Liver (tissue), 8 donors: ENCODE measurements at regions not wholly inside any gene's neighbourhood (a gene's known extent, or its start where the extent isn't known, plus 50 kb on each side); places are given as distances from the start of the nearest gene placed in this dataset.

Source experiments
- DNase-seq: peaks from one replicate; pipeline ENCODE4 v3.0.0-alpha.2; 2017; ENCODE audit warnings: low spot score
- H3K27ac ChIP-seq, 2 donors: one replicate each; pipeline ENCODE4 v1.7.0; 2013; ENCODE audit warnings: inconsistent platforms in 2 of 2, low read length in 2 of 2, control low read depth in 1 of 2, low read depth in 1 of 2, mild to moderate bottlenecking in 1 of 2
- H3K27me3 ChIP-seq, 4 donors: one replicate each; pipeline versions ENCODE4 v1.6.1 to v1.7.0; 2013; ENCODE audit warnings: low read length in 3 of 4, inconsistent platforms in 1 of 4, mild to moderate bottlenecking in 1 of 4, moderate library complexity in 1 of 4; ENCODE audit not compliant: control insufficient read depth in 4 of 4, insufficient read depth in 4 of 4
- H3K36me3 ChIP-seq, 4 donors: one replicate each; pipeline versions ENCODE4 v1.6.1 to v1.7.0; 2013; ENCODE audit warnings: low read length in 3 of 4, mild to moderate bottlenecking in 3 of 4, low read depth in 1 of 4, moderate library complexity in 1 of 4; ENCODE audit not compliant: control insufficient read depth in 4 of 4, insufficient read depth in 3 of 4
- H3K4me1 ChIP-seq, 4 donors: one replicate each; pipeline versions ENCODE4 v1.6.1 to v1.7.0; 2013; ENCODE audit warnings: low read length in 3 of 4, mild to moderate bottlenecking in 3 of 4, moderate library complexity in 1 of 4; ENCODE audit not compliant: control insufficient read depth in 4 of 4, insufficient read depth in 4 of 4
- H3K4me3 ChIP-seq, 3 donors: one replicate each; pipeline versions ENCODE4 v1.6.1 to v1.7.0; 2013; ENCODE audit warnings: low read length in 3 of 3, control low read depth in 1 of 3, low read depth in 1 of 3, mild to moderate bottlenecking in 1 of 3
- H3K9ac ChIP-seq, 2 donors: one replicate each; pipeline ENCODE4 v1.7.0; 2013; ENCODE audit warnings: low read length in 2 of 2, mild to moderate bottlenecking in 2 of 2, moderate library complexity in 2 of 2, control low read depth in 1 of 2, low read depth in 1 of 2
- H3K9me3 ChIP-seq, 4 donors: one replicate each; pipeline versions ENCODE4 v1.6.1 to v1.7.0; 2013; ENCODE audit warnings: low read length in 3 of 4; ENCODE audit not compliant: control insufficient read depth in 4 of 4
- EGR1 ChIP-seq, 2 donors: IDR thresholded peaks; 2 replicates each; pipeline ENCODE4 v1.6.1; 2016 to 2018; ENCODE audit warnings: antibody characterized with exemption in 2 of 2, low read depth in 2 of 2
- FOXA1 ChIP-seq: IDR thresholded peaks from 2 replicates; pipeline ENCODE4 v1.6.1; 2016; ENCODE audit warnings: antibody characterized with exemption
- FOXA2 ChIP-seq: IDR thresholded peaks from 2 replicates; pipeline ENCODE4 v1.6.1; 2016; ENCODE audit warnings: antibody characterized with exemption
- GABPA ChIP-seq, 2 donors: IDR thresholded peaks in 1 of 2; conservative IDR thresholded peaks in 1 of 2; 2 replicates each; pipeline ENCODE4 v1.6.1; 2016; ENCODE audit warnings: antibody characterized with exemption in 2 of 2, mild to moderate bottlenecking in 1 of 2, moderate library complexity in 1 of 2
- HNF4A ChIP-seq, 2 donors: conservative IDR thresholded peaks; 2 replicates each; pipeline ENCODE4 v1.6.1; 2016; ENCODE audit warnings: antibody characterized with exemption in 2 of 2, mild to moderate bottlenecking in 2 of 2
- HNF4G ChIP-seq: IDR thresholded peaks from 2 replicates; pipeline ENCODE4 v1.6.1; 2016; ENCODE audit warnings: antibody characterized with exemption
- JUND ChIP-seq, 2 donors: IDR thresholded peaks; 2 replicates each; pipeline ENCODE4 v1.6.1; 2016; ENCODE audit warnings: antibody characterized with exemption in 2 of 2
- NR2F2 ChIP-seq: IDR thresholded peaks from 2 replicates; pipeline ENCODE4 v1.6.1; 2016; ENCODE audit warnings: antibody characterized with exemption
- RAD21 ChIP-seq, 2 donors: IDR thresholded peaks; 2 replicates each; pipeline ENCODE4 v1.6.1; 2016; ENCODE audit warnings: antibody characterized with exemption in 2 of 2, mild to moderate bottlenecking in 2 of 2
- RXRA ChIP-seq, 2 donors: IDR thresholded peaks; 2 replicates each; pipeline ENCODE4 v1.6.1; 2017 to 2018; ENCODE audit warnings: antibody characterized with exemption in 2 of 2, mild to moderate bottlenecking in 1 of 2
- SP1 ChIP-seq: IDR thresholded peaks from 2 replicates; pipeline ENCODE4 v1.6.1; 2018; ENCODE audit warnings: antibody characterized with exemption, mild to moderate bottlenecking
- TAF1 ChIP-seq: conservative IDR thresholded peaks from 2 replicates; pipeline ENCODE4 v1.6.1; 2016; ENCODE audit warnings: antibody characterized with exemption, mild to moderate bottlenecking
- YY1 ChIP-seq: IDR thresholded peaks from 2 replicates; pipeline ENCODE4 v1.6.1; 2016; ENCODE audit warnings: antibody characterized with exemption, mild to moderate bottlenecking
- WGBS: extraction: QIAGEN DNeasy Blood & Tissue Kit; methylation state at CpG from one replicate; pipeline ENCODE4 v1.1.7; 2013; 5-methylcytosine and 5-hydroxymethylcytosine counted together
- TF ChIP-seq, protein P1 (sequence below): IDR thresholded peaks from 2 replicates; pipeline ENCODE4 v1.6.1; 2016; ENCODE audit warnings: antibody characterized with exemption
- TF ChIP-seq, protein P2 (sequence below): IDR thresholded peaks from 2 replicates; pipeline ENCODE4 v1.6.1; 2016; ENCODE audit warnings: antibody characterized with exemption
- TF ChIP-seq, protein P3 (sequence below): fragments of 150-350 bp; IDR thresholded peaks from 2 replicates; pipeline ENCODE4 v1.5.1; 2017; ENCODE audit warnings: improper control_type of control experiment, low read depth, low read length; ENCODE audit not compliant: missing input control
- TF ChIP-seq, protein P4 (sequence below): IDR thresholded peaks from 2 replicates; pipeline ENCODE4 v1.6.1; 2016; ENCODE audit warnings: antibody characterized with exemption
- TF ChIP-seq, protein P5 (sequence below): IDR thresholded peaks from 2 replicates; pipeline ENCODE4 v1.6.1; 2016; ENCODE audit warnings: antibody characterized with exemption, mild to moderate bottlenecking
- donor health status: healthy.
- donor health status: healthy.
- donor health status: healthy.
- donor health status: healthy.
- donor health status: healthy.

DNA sequence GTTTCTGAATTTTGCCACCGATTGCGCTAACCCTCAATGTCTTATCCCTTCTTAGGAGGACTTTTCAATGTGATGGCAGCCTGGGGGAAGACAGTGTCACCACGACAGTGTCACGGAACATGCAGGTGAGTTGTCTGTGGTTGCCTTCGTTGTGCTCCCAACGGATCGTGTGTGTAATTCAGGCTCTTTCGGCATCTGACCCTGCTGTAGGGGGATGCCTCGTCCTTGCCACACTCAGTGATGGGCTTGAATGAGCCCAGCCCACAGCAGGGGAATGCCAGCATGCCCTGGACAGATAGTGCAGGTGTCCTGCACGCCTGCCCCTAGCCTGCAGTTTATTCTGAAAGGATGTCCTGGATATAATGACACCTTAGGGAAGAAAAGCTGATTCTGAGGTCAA is 123.8 kb upstream of the RTL1 start:
- no peaks in the 10 kb centered on the region for H3K4me1 ChIP-seq
- H3K27me3 ChIP-seq: no peaks in the 10 kb centered on the region
- H3K9me3 ChIP-seq: no peaks in the 10 kb centered on the region
- WGBS: 85% methylated on average over 10 of the region's 10 CpGs
- H3K27ac ChIP-seq: no peak overlapping the region
- TF ChIP-seq, protein P1, sequence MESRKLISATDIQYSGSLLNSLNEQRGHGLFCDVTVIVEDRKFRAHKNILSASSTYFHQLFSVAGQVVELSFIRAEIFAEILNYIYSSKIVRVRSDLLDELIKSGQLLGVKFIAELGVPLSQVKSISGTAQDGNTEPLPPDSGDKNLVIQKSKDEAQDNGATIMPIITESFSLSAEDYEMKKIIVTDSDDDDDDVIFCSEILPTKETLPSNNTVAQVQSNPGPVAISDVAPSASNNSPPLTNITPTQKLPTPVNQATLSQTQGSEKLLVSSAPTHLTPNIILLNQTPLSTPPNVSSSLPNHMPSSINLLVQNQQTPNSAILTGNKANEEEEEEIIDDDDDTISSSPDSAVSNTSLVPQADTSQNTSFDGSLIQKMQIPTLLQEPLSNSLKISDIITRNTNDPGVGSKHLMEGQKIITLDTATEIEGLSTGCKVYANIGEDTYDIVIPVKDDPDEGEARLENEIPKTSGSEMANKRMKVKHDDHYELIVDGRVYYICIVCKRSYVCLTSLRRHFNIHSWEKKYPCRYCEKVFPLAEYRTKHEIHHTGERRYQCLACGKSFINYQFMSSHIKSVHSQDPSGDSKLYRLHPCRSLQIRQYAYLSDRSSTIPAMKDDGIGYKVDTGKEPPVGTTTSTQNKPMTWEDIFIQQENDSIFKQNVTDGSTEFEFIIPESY: no peak
- TF ChIP-seq RXRA (IDR thresholded peaks at IDR 0.05): no peak
- TF ChIP-seq, protein P2, sequence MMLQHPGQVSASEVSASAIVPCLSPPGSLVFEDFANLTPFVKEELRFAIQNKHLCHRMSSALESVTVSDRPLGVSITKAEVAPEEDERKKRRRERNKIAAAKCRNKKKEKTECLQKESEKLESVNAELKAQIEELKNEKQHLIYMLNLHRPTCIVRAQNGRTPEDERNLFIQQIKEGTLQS: no peak
- TF ChIP-seq, protein P3, sequence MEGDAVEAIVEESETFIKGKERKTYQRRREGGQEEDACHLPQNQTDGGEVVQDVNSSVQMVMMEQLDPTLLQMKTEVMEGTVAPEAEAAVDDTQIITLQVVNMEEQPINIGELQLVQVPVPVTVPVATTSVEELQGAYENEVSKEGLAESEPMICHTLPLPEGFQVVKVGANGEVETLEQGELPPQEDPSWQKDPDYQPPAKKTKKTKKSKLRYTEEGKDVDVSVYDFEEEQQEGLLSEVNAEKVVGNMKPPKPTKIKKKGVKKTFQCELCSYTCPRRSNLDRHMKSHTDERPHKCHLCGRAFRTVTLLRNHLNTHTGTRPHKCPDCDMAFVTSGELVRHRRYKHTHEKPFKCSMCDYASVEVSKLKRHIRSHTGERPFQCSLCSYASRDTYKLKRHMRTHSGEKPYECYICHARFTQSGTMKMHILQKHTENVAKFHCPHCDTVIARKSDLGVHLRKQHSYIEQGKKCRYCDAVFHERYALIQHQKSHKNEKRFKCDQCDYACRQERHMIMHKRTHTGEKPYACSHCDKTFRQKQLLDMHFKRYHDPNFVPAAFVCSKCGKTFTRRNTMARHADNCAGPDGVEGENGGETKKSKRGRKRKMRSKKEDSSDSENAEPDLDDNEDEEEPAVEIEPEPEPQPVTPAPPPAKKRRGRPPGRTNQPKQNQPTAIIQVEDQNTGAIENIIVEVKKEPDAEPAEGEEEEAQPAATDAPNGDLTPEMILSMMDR: no peak
- no peak for TF ChIP-seq NR2F2
- TF ChIP-seq HNF4G: no peak
- no peak for TF ChIP-seq FOXA1
- TF ChIP-seq EGR1 (IDR thresholded peaks at IDR 0.05; ENCODE audit: low read depth in 2 of 2): no peak
- TF ChIP-seq TAF1: no peak
- TF ChIP-seq JUND (IDR thresholded peaks at IDR 0.05): no peak
- TF ChIP-seq GABPA (IDR thresholded peaks at IDR 0.05 in 1 of 2, conservative IDR thresholded peaks at IDR 0.05 in 1 of 2): no peak
- TF ChIP-seq RAD21 (IDR thresholded peaks at IDR 0.05): no peak
- TF ChIP-seq, protein P4, sequence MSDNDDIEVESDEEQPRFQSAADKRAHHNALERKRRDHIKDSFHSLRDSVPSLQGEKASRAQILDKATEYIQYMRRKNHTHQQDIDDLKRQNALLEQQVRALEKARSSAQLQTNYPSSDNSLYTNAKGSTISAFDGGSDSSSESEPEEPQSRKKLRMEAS: no peak
- TF ChIP-seq HNF4A (conservative IDR thresholded peaks at IDR 0.05): no peak
- TF ChIP-seq FOXA2: no peak
- TF ChIP-seq SP1: no peak
- H3K9ac ChIP-seq: no peak overlapping the region
- no peaks in the 10 kb centered on the region for H3K36me3 ChIP-seq
- no peak for DNase-seq
- H3K4me3 ChIP-seq: no peak overlapping the region

DNA sequence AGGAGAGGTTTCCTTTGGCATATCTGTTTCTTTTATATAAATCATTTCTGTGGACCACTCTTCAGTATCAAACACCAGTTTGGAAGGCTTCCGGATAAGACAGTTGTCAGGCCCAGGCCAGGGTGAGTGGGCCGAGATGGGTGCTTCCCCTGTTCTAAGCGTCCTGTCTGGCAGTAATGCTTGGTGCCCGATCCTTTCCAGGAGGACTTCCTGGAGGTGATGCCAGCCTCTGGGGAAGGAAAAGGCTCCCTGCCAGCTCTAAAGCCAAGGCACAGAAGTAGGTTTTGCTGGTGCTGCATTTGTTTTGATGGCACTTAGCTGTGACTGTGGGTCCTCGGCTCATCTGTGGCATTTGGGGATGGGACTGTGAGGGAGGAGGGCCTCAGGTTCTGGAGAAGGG is 124.4 kb upstream of the RTL1 start:
- Histone ChIP-seq H3K4me3 (no peak overlapping the region), H3K36me3 (no peaks in the 10 kb centered on the region), H3K9me3 (no peaks in the 10 kb centered on the region), H3K27ac (no peak overlapping the region), H3K27me3 (no peaks in the 10 kb centered on the region), H3K4me1 (no peaks in the 10 kb centered on the region), H3K9ac (no peak overlapping the region)
- WGBS: 87% methylated on average over 5 of the region's 5 CpGs
- no peak for DNase-seq
- TF ChIP-seq RXRA (IDR thresholded peaks at IDR 0.05) (no peak), SP1 (no peak), FOXA1 (no peak), JUND (IDR thresholded peaks at IDR 0.05) (no peak), FOXA2 (no peak), YY1 (no peak), TAF1 (no peak)
- TF ChIP-seq, protein P4: no peak
- TF ChIP-seq, protein P2: no peak
- TF ChIP-seq, protein P5, sequence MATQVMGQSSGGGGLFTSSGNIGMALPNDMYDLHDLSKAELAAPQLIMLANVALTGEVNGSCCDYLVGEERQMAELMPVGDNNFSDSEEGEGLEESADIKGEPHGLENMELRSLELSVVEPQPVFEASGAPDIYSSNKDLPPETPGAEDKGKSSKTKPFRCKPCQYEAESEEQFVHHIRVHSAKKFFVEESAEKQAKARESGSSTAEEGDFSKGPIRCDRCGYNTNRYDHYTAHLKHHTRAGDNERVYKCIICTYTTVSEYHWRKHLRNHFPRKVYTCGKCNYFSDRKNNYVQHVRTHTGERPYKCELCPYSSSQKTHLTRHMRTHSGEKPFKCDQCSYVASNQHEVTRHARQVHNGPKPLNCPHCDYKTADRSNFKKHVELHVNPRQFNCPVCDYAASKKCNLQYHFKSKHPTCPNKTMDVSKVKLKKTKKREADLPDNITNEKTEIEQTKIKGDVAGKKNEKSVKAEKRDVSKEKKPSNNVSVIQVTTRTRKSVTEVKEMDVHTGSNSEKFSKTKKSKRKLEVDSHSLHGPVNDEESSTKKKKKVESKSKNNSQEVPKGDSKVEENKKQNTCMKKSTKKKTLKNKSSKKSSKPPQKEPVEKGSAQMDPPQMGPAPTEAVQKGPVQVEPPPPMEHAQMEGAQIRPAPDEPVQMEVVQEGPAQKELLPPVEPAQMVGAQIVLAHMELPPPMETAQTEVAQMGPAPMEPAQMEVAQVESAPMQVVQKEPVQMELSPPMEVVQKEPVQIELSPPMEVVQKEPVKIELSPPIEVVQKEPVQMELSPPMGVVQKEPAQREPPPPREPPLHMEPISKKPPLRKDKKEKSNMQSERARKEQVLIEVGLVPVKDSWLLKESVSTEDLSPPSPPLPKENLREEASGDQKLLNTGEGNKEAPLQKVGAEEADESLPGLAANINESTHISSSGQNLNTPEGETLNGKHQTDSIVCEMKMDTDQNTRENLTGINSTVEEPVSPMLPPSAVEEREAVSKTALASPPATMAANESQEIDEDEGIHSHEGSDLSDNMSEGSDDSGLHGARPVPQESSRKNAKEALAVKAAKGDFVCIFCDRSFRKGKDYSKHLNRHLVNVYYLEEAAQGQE: no peak
